HUES48 (cell line): ENCODE measurements at regions not wholly inside any gene's neighbourhood (a gene's known extent, or its start where the extent isn't known, plus 50 kb on each side); places are given as distances from the start of the nearest gene placed in this dataset.
A peak's percentile ranks its signal among the peaks of the same experiment; 100 is the strongest.

Source experiments
- H3K27ac ChIP-seq: one replicate; pipeline ENCODE4 v1.7.0; 2013; ENCODE audit warnings: low read depth, low read length, inconsistent platforms
- H3K27me3 ChIP-seq: 2 replicates; pipeline ENCODE4 v1.6.1; 2013; ENCODE audit warnings: mild to moderate bottlenecking, low read length; ENCODE audit not compliant: control insufficient read depth, insufficient read depth
- H3K36me3 ChIP-seq: 2 replicates; pipeline ENCODE4 v1.6.1; 2013; ENCODE audit warnings: low read length; ENCODE audit not compliant: control insufficient read depth, insufficient read depth
- H3K4me1 ChIP-seq: 2 replicates; pipeline ENCODE4 v1.6.1; 2013; ENCODE audit warnings: mild to moderate bottlenecking, low read length; ENCODE audit not compliant: control insufficient read depth, insufficient read depth
- H3K4me3 ChIP-seq: 2 replicates; pipeline ENCODE4 v1.5.1; 2013; ENCODE audit warnings: mild to moderate bottlenecking, low read depth, low read length
- H3K9ac ChIP-seq: 2 replicates; pipeline ENCODE4 v1.6.1; 2013; ENCODE audit warnings: mild to moderate bottlenecking, low read depth, low read length, moderate library complexity
- H3K9me3 ChIP-seq: 2 replicates; pipeline ENCODE4 v1.6.1; 2013; ENCODE audit warnings: low read length; ENCODE audit not compliant: control insufficient read depth, insufficient read depth

- no peak overlapping the region for H3K9ac ChIP-seq
- H3K9me3 ChIP-seq, result no peaks in the 10 kb centered on the region
- no peak overlapping the region for H3K4me3 ChIP-seq
- H3K4me1 ChIP-seq, result no peaks in the 10 kb centered on the region
- no peaks in the 10 kb centered on the region for H3K36me3 ChIP-seq
- H3K27ac ChIP-seq, result no peak overlapping the region
- no peaks in the 10 kb centered on the region for H3K27me3 ChIP-seq
Measured at GRCh38 chr2:133976659-133977058, 277.2 kb upstream of the MGAT5 start.

- Histone ChIP-seq H3K36me3 (no peaks in the 10 kb centered on the region), H3K4me1 (no peaks in the 10 kb centered on the region), H3K27ac (no peak overlapping the region), H3K9me3 (no peaks in the 10 kb centered on the region), H3K4me3 (no peak overlapping the region), H3K9ac (no peak overlapping the region), H3K27me3 (no peaks in the 10 kb centered on the region)
Measured at GRCh38 chr2:133977405-133977804, 276.5 kb upstream of the MGAT5 start.

GRCh38 chr2:133982256-133982655 lies 271.6 kb upstream of the MGAT5 start:
- Histone ChIP-seq H3K36me3 (no peaks in the 10 kb centered on the region), H3K27ac (no peak overlapping the region), H3K4me1 (peaks cover 10% of the 10 kb centered on the region), H3K9me3 (no peaks in the 10 kb centered on the region), H3K4me3 (no peak overlapping the region), H3K9ac (no peak overlapping the region), H3K27me3 (no peaks in the 10 kb centered on the region)

GRCh38 chr2:133985563-133985962 lies 268.3 kb upstream of the MGAT5 start:
- Histone ChIP-seq H3K9me3 (no peaks in the 10 kb centered on the region), H3K27me3 (no peaks in the 10 kb centered on the region), H3K27ac (no peak overlapping the region), H3K9ac (no peak overlapping the region), H3K4me3 (no peak overlapping the region), H3K36me3 (no peaks in the 10 kb centered on the region), H3K4me1 (peaks cover 11% of the 10 kb centered on the region)

- Histone ChIP-seq H3K9ac (no peak overlapping the region), H3K27ac (peak overlapping the region; percentile 31), H3K27me3 (no peaks in the 10 kb centered on the region), H3K36me3 (no peaks in the 10 kb centered on the region), H3K4me3 (no peak overlapping the region), H3K9me3 (no peaks in the 10 kb centered on the region), H3K4me1 (peaks cover 11% of the 10 kb centered on the region)
Measured at GRCh38 chr2:133986081-133986837, 267.6 kb upstream of the MGAT5 start.

- H3K36me3 ChIP-seq, result no peaks in the 10 kb centered on the region
- no peak overlapping the region for H3K9ac ChIP-seq
- no peaks in the 10 kb centered on the region for H3K9me3 ChIP-seq
- H3K4me1 ChIP-seq, result peaks cover 11% of the 10 kb centered on the region
- no peaks in the 10 kb centered on the region for H3K27me3 ChIP-seq
- peak overlapping the region; percentile 38 for H3K27ac ChIP-seq
- no peak overlapping the region for H3K4me3 ChIP-seq
Measured at GRCh38 chr2:133986881-133987795, 266.7 kb upstream of the MGAT5 start.

- Histone ChIP-seq H3K27ac (no peak overlapping the region), H3K36me3 (no peaks in the 10 kb centered on the region), H3K4me1 (peaks cover 11% of the 10 kb centered on the region), H3K9me3 (no peaks in the 10 kb centered on the region), H3K27me3 (no peaks in the 10 kb centered on the region), H3K4me3 (no peak overlapping the region), H3K9ac (no peak overlapping the region)
Measured at GRCh38 chr2:133988316-133988891, 265.5 kb upstream of the MGAT5 start.

GRCh38 chr2:133991606-133992168 lies 262.2 kb upstream of the MGAT5 start:
- H3K4me3 ChIP-seq, result no peak overlapping the region
- H3K9me3 ChIP-seq, result no peaks in the 10 kb centered on the region
- no peaks in the 10 kb centered on the region for H3K27me3 ChIP-seq
- peaks cover 7% of the 10 kb centered on the region for H3K4me1 ChIP-seq
- H3K27ac ChIP-seq, result no peak overlapping the region
- no peak overlapping the region for H3K9ac ChIP-seq
- no peaks in the 10 kb centered on the region for H3K36me3 ChIP-seq

GRCh38 chr2:133992454-133992853 lies 261.4 kb upstream of the MGAT5 start:
- no peaks in the 10 kb centered on the region for H3K36me3 ChIP-seq

GRCh38 chr2:133993160-133993559 lies 260.7 kb upstream of the MGAT5 start:
- no peaks in the 10 kb centered on the region for H3K4me1 ChIP-seq
- H3K27me3 ChIP-seq, result no peaks in the 10 kb centered on the region
- H3K9me3 ChIP-seq, result no peaks in the 10 kb centered on the region
- H3K27ac ChIP-seq, result no peak overlapping the region
- no peak overlapping the region for H3K9ac ChIP-seq
- H3K36me3 ChIP-seq, result no peaks in the 10 kb centered on the region
- H3K4me3 ChIP-seq, result no peak overlapping the region

More at GRCh38 chr2:133992454-133992853, 261.4 kb upstream of the MGAT5 start:
- H3K4me3 ChIP-seq, result no peak overlapping the region
- no peaks in the 10 kb centered on the region for H3K9me3 ChIP-seq
- H3K4me1 ChIP-seq, result no peaks in the 10 kb centered on the region
- H3K9ac ChIP-seq, result no peak overlapping the region
- no peaks in the 10 kb centered on the region for H3K27me3 ChIP-seq
- H3K27ac ChIP-seq, result no peak overlapping the region
